SK-N-SH treated with all-trans-retinoic acid at 6 μM for 48 hours (cell line): ENCODE measurements at regions not wholly inside any gene's neighbourhood (a gene's known extent, or its start where the extent isn't known, plus 50 kb on each side); places are given as distances from the start of the nearest gene placed in this dataset.

Experiments
- ATAC-seq: fragments of 200-7000 bp; cut with Tn5 transposase; 3 replicates; pipeline ENCODE4 v1.9.1; 2020; ENCODE audit warnings: mild to moderate bottlenecking, moderate library complexity
- ARNTL ChIP-seq: fragments of 450-650 bp; formaldehyde crosslinking; IDR thresholded peaks from 2 replicates; pipeline ENCODE4 v1.5.0; 2020; ENCODE audit warnings: low read depth, mild to moderate bottlenecking, moderate library complexity, borderline replicate concordance
- BACH2 ChIP-seq: fragments of 250-450 bp; sonication (Bioruptor Pico); IDR thresholded peaks from 2 replicates; pipeline ENCODE4 v1.9.0; 2021; ENCODE audit warnings: mild to moderate bottlenecking, borderline replicate concordance
- CREB5 ChIP-seq: fragments of 250-450 bp; sonication (Bioruptor Pico); IDR thresholded peaks from 2 replicates; pipeline ENCODE4 v1.5.1; 2020; ENCODE audit warnings: low read depth, mild to moderate bottlenecking, moderate library complexity
- CSDC2 ChIP-seq: fragments of 250-450 bp; sonication (Bioruptor Pico); IDR thresholded peaks from 2 replicates; pipeline ENCODE4 v1.5.0; 2020; ENCODE audit warnings: mild to moderate bottlenecking, moderate library complexity
- ESRRG ChIP-seq: fragments of 250-450 bp; sonication (Bioruptor Pico); IDR thresholded peaks from 2 replicates; pipeline ENCODE4 v1.6.1; 2021; ENCODE audit warnings: mild to moderate bottlenecking
- ISL1 ChIP-seq: fragments of 250-450 bp; sonication (Bioruptor Pico); IDR thresholded peaks from 2 replicates; pipeline ENCODE4 v2.1.2; 2022; ENCODE audit warnings: mild to moderate bottlenecking, moderate library complexity
- OSR1 ChIP-seq: fragments of 250-450 bp; sonication (Bioruptor Pico); IDR thresholded peaks from 2 replicates; pipeline ENCODE4 v1.8.0; 2022; ENCODE audit warnings: moderate library complexity, mild to moderate bottlenecking, inconsistent platforms
- PPARA ChIP-seq: fragments of 250-450 bp; sonication (Bioruptor Pico); IDR thresholded peaks from 2 replicates; pipeline ENCODE4 v1.5.0; 2020; ENCODE audit warnings: mild to moderate bottlenecking, borderline replicate concordance
- RARB ChIP-seq: fragments of 250-450 bp; sonication (Bioruptor Pico); IDR thresholded peaks from 2 replicates; pipeline ENCODE4 v1.8.0; 2021; ENCODE audit warnings: mild to moderate bottlenecking, moderate library complexity
- SNAI2 ChIP-seq: fragments of 250-450 bp; sonication (Bioruptor Pico); IDR thresholded peaks from 2 replicates; pipeline ENCODE4 v1.5.0; 2020; ENCODE audit warnings: mild to moderate bottlenecking, moderate library complexity
- TCF4 ChIP-seq: fragments of 250-450 bp; sonication (Bioruptor Pico); IDR thresholded peaks from 2 replicates; pipeline ENCODE4 v1.8.0; 2021; ENCODE audit warnings: mild to moderate bottlenecking, moderate library complexity, borderline replicate concordance
- TOX ChIP-seq: fragments of 250-450 bp; sonication (Bioruptor Pico); IDR thresholded peaks from 2 replicates; pipeline ENCODE4 v1.8.0; 2021; ENCODE audit warnings: mild to moderate bottlenecking, moderate library complexity, borderline replicate concordance
- ZC3H10 ChIP-seq: fragments of 250-450 bp; sonication (Bioruptor Pico); IDR thresholded peaks from 2 replicates; pipeline ENCODE4 v1.5.1; 2021; ENCODE audit warnings: mild to moderate bottlenecking, moderate library complexity
- ZFP30 ChIP-seq: fragments of 450-650 bp; formaldehyde crosslinking; IDR thresholded peaks from 2 replicates; pipeline ENCODE4 v1.5.0; 2022; ENCODE audit warnings: mild to moderate bottlenecking, moderate library complexity
- ZNF565 ChIP-seq: fragments of 450-650 bp; formaldehyde crosslinking; conservative IDR thresholded peaks from 2 replicates; pipeline ENCODE4 v1.5.0; 2020; ENCODE audit warnings: low read depth, mild to moderate bottlenecking, moderate library complexity
- ZNF8 ChIP-seq: fragments of 450-650 bp; formaldehyde crosslinking; IDR thresholded peaks from 2 replicates; pipeline ENCODE4 v1.5.0; 2020; ENCODE audit warnings: mild to moderate bottlenecking, moderate library complexity
- TF ChIP-seq, protein P1 (sequence below): fragments of 250-450 bp; sonication (Bioruptor Pico); IDR thresholded peaks from 2 replicates; pipeline ENCODE4 v1.5.1; 2021; ENCODE audit warnings: mild to moderate bottlenecking, moderate library complexity
- TF ChIP-seq, protein P2 (sequence below): fragments of 250-450 bp; sonication (Bioruptor Pico); IDR thresholded peaks from 2 replicates; pipeline ENCODE4 v1.8.0; 2020; ENCODE audit warnings: mild to moderate bottlenecking, moderate library complexity, borderline replicate concordance
- TF ChIP-seq, protein P3 (sequence below): fragments of 250-450 bp; sonication (Bioruptor Pico); IDR thresholded peaks from 2 replicates; pipeline ENCODE4 v1.5.0; 2020; ENCODE audit warnings: mild to moderate bottlenecking, moderate library complexity

DNA sequence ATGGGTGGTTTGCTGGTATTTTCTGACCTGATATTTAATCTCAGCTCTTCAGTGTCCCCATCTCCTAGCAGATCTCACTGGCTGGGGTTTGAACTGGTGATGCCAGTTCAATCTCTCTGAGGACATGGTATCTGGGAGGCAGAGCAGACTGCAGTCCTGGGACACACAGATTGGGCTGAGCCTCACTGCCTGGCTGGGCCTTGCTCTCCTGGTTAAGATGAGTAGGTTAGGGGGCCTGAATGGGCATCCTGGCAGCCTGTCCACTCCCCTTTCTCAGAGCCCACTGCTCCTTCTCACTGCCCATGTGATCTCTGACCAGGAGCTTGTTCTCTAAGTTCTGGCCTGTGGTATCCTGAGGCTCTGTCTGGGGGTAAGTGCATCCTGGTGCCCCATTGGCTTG, 363.4 kb downstream of the GLRX3 start:
- no peak for TF ChIP-seq OSR1
- TF ChIP-seq, protein P1, sequence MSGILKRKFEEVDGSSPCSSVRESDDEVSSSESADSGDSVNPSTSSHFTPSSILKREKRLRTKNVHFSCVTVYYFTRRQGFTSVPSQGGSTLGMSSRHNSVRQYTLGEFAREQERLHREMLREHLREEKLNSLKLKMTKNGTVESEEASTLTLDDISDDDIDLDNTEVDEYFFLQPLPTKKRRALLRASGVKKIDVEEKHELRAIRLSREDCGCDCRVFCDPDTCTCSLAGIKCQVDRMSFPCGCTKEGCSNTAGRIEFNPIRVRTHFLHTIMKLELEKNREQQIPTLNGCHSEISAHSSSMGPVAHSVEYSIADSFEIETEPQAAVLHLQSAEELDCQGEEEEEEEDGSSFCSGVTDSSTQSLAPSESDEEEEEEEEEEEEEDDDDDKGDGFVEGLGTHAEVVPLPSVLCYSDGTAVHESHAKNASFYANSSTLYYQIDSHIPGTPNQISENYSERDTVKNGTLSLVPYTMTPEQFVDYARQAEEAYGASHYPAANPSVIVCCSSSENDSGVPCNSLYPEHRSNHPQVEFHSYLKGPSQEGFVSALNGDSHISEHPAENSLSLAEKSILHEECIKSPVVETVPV (CRISPR knock-in tag) = no peak
- TF ChIP-seq TCF4 (CRISPR knock-in tag) = no peak
- TF ChIP-seq ISL1 (CRISPR knock-in tag) = no peak
- no peak for TF ChIP-seq TOX (CRISPR knock-in tag)
- TF ChIP-seq, protein P2, sequence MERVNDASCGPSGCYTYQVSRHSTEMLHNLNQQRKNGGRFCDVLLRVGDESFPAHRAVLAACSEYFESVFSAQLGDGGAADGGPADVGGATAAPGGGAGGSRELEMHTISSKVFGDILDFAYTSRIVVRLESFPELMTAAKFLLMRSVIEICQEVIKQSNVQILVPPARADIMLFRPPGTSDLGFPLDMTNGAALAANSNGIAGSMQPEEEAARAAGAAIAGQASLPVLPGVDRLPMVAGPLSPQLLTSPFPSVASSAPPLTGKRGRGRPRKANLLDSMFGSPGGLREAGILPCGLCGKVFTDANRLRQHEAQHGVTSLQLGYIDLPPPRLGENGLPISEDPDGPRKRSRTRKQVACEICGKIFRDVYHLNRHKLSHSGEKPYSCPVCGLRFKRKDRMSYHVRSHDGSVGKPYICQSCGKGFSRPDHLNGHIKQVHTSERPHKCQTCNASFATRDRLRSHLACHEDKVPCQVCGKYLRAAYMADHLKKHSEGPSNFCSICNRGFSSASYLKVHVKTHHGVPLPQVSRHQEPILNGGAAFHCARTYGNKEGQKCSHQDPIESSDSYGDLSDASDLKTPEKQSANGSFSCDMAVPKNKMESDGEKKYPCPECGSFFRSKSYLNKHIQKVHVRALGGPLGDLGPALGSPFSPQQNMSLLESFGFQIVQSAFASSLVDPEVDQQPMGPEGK (CRISPR knock-in tag) = no peak
- TF ChIP-seq SNAI2 (CRISPR knock-in tag) = no peak
- no peak for TF ChIP-seq ZFP30
- no peak for TF ChIP-seq CREB5 (CRISPR knock-in tag)
- no peak for TF ChIP-seq ZC3H10
- no peak for TF ChIP-seq CSDC2
- TF ChIP-seq, protein P3, sequence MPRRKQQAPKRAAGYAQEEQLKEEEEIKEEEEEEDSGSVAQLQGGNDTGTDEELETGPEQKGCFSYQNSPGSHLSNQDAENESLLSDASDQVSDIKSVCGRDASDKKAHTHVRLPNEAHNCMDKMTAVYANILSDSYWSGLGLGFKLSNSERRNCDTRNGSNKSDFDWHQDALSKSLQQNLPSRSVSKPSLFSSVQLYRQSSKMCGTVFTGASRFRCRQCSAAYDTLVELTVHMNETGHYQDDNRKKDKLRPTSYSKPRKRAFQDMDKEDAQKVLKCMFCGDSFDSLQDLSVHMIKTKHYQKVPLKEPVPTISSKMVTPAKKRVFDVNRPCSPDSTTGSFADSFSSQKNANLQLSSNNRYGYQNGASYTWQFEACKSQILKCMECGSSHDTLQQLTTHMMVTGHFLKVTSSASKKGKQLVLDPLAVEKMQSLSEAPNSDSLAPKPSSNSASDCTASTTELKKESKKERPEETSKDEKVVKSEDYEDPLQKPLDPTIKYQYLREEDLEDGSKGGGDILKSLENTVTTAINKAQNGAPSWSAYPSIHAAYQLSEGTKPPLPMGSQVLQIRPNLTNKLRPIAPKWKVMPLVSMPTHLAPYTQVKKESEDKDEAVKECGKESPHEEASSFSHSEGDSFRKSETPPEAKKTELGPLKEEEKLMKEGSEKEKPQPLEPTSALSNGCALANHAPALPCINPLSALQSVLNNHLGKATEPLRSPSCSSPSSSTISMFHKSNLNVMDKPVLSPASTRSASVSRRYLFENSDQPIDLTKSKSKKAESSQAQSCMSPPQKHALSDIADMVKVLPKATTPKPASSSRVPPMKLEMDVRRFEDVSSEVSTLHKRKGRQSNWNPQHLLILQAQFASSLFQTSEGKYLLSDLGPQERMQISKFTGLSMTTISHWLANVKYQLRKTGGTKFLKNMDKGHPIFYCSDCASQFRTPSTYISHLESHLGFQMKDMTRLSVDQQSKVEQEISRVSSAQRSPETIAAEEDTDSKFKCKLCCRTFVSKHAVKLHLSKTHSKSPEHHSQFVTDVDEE (CRISPR knock-in tag) = no peak
- no peak for TF ChIP-seq ZNF565 (CRISPR knock-in tag)
- no peak for ATAC-seq

GRCh38 chr10:130500261-130501000, 364.2 kb downstream of the GLRX3 start:
- ATAC-seq = no peak
- no peak for TF ChIP-seq TOX (CRISPR knock-in tag)
- no peak for TF ChIP-seq BACH2 (CRISPR knock-in tag)
- TF ChIP-seq PPARA (CRISPR knock-in tag) = no peak
- no peak for TF ChIP-seq ZFP30
- TF ChIP-seq ESRRG = no peak
- TF ChIP-seq CREB5 (CRISPR knock-in tag) = no peak
- TF ChIP-seq OSR1 = no peak
- TF ChIP-seq SNAI2 (CRISPR knock-in tag) = no peak
- no peak for TF ChIP-seq ZNF8 (CRISPR knock-in tag)
- TF ChIP-seq CSDC2 = no peak
- TF ChIP-seq ARNTL = no peak
- no peak for TF ChIP-seq RARB (CRISPR knock-in tag)

GRCh38 chr10:130507461-130507860, 371.3 kb downstream of the GLRX3 start:
- ATAC-seq = no peak
- TF ChIP-seq ISL1 (CRISPR knock-in tag) = no peak
- TF ChIP-seq CREB5 (CRISPR knock-in tag) = no peak
- TF ChIP-seq, protein P1 (CRISPR knock-in tag) = no peak
- TF ChIP-seq TOX (CRISPR knock-in tag) = no peak
- TF ChIP-seq, protein P2 (CRISPR knock-in tag) = no peak
- no peak for TF ChIP-seq TCF4 (CRISPR knock-in tag)
